ENCODE measurements at regions not wholly inside any gene's neighbourhood (a gene's known extent, or its start where the extent isn't known, plus 50 kb on each side); places are given as distances from the start of the nearest gene placed in this dataset.

- H3K9me3 ChIP-seq = peaks cover 0 to 1% of the 10 kb centered on the region in 2 donors
- H3K36me3 ChIP-seq = no peaks in the 10 kb centered on the region
- no peak for DNase-seq
- H3K27ac ChIP-seq = no peak overlapping the region
- no peak overlapping the region for H3K4me3 ChIP-seq
- ATAC-seq = peak; percentile 45
- intact Hi-C loops (cut with DNase I) = no loop called here
- H3K27me3 ChIP-seq = no peaks in the 10 kb centered on the region
- no peaks in the 10 kb centered on the region for H3K4me1 ChIP-seq
- no peak for TF ChIP-seq CTCF (IDR thresholded peaks at IDR 0.05)
Measured at GRCh38 chr13:38415233-38415632, 65.6 kb downstream of the UFM1 start.

- no peaks in the 10 kb centered on the region for H3K4me1 ChIP-seq
- no peak overlapping the region for H3K27ac ChIP-seq
- intact Hi-C loops (cut with DNase I) = no loop called here
- no peak overlapping the region for H3K4me3 ChIP-seq
- H3K9me3 ChIP-seq = peaks cover 0 to 1% of the 10 kb centered on the region in 2 donors
- H3K27me3 ChIP-seq = no peaks in the 10 kb centered on the region
- TF ChIP-seq CTCF (IDR thresholded peaks at IDR 0.05) = no peak
- no peak for ATAC-seq
- no peaks in the 10 kb centered on the region for H3K36me3 ChIP-seq
- DNase-seq = no peak
Measured at GRCh38 chr13:38417241-38417640, 67.6 kb downstream of the UFM1 start.

GRCh38 chr13:38417727-38418126 is 68.1 kb downstream of the UFM1 start:
- DNase-seq = no peak
- intact Hi-C loops (cut with DNase I) = no loop called here
- Histone ChIP-seq H3K36me3 (no peaks in the 10 kb centered on the region), H3K9me3 (peaks cover 0 to 1% of the 10 kb centered on the region in 2 donors), H3K27ac (no peak overlapping the region), H3K4me1 (no peaks in the 10 kb centered on the region), H3K4me3 (no peak overlapping the region), H3K27me3 (no peaks in the 10 kb centered on the region)
- no peak for TF ChIP-seq CTCF (IDR thresholded peaks at IDR 0.05)
- no peak for ATAC-seq

- no peak for DNase-seq
- H3K36me3 ChIP-seq = no peaks in the 10 kb centered on the region
- no peak overlapping the region for H3K27ac ChIP-seq
- H3K4me3 ChIP-seq = no peak overlapping the region
- TF ChIP-seq CTCF (IDR thresholded peaks at IDR 0.05) = no peak
- intact Hi-C loops (cut with DNase I) = no loop called here
- no peak for ATAC-seq
- H3K4me1 ChIP-seq = no peaks in the 10 kb centered on the region
- peaks cover 0 to 1% of the 10 kb centered on the region in 2 donors for H3K9me3 ChIP-seq
- H3K27me3 ChIP-seq = no peaks in the 10 kb centered on the region
Measured at GRCh38 chr13:38418286-38418685, 68.6 kb downstream of the UFM1 start.

GRCh38 chr13:38419312-38419873 is 69.7 kb downstream of the UFM1 start:
- H3K27ac ChIP-seq = no peak overlapping the region
- DNase-seq (no peak), ATAC-seq (no peak)
- H3K4me1 ChIP-seq = no peaks in the 10 kb centered on the region
- H3K27me3 ChIP-seq = no peaks in the 10 kb centered on the region
- no peak overlapping the region for H3K4me3 ChIP-seq
- H3K9me3 ChIP-seq = peaks cover 0 to 1% of the 10 kb centered on the region in 2 donors
- TF ChIP-seq CTCF (IDR thresholded peaks at IDR 0.05) = no peak
- intact Hi-C loops (cut with DNase I) = no loop called here
- no peaks in the 10 kb centered on the region for H3K36me3 ChIP-seq

All from left lung (tissue), 4 donors.